H1 (cell line): ENCODE measurements at regions not wholly inside any gene's neighbourhood (a gene's known extent, or its start where the extent isn't known, plus 50 kb on each side); places are given as distances from the start of the nearest gene placed in this dataset.
"Not testable (repeated sequence)": the region's sequence is repeated elsewhere in the genome, so short reads cannot be mapped to it uniquely, and the experiment has no call there.

Experiments used
- CTCF ChIA-PET: fragments of 300-600 bp; sonication (Branson Sonifier 250); formaldehyde crosslinking; loops from one replicate; lab custom pipeline; 2021; ENCODE audit not compliant: partially characterized antibody; lab: Charles Lee
- POLR2A ChIA-PET: fragments of 300-600 bp; sonication (Branson Sonifier 250); formaldehyde crosslinking; loops from one replicate; lab custom pipeline; 2021; ENCODE audit warnings: inconsistent platforms; ENCODE audit not compliant: partially characterized antibody; lab: Charles Lee
- DNase-seq, 2 experiments: peaks; one replicate each; pipeline versions ENCODE4 v3.0.0 to v3.0.0-alpha.2; 2010 to 2022; ENCODE audit warnings: low spot score in 2 of 2, low read depth in 1 of 2, mixed read lengths in 1 of 2
- FAIRE-seq: peaks from 2 replicates; lab custom pipeline; 2011; peaks lifted over from hg19 to GRCh38; lab: Jason Lieb, UNC
- H2AFZ ChIP-seq: 2 replicates; pipeline ENCODE4 v1.8.1; 2012; ENCODE audit warnings: low read length, inconsistent platforms
- H2AK5ac ChIP-seq: 2 replicates; pipeline ENCODE4 v1.6.1; 2013; ENCODE audit warnings: low read depth, low read length
- H2BK120ac ChIP-seq: replicated peaks from 2 replicates; pipeline ENCODE3; 2013; ENCODE audit warnings: low read depth, low read length, inconsistent platforms
- H2BK12ac ChIP-seq: 2 replicates; pipeline ENCODE4 v1.6.1; 2013; ENCODE audit warnings: low read depth, low read length
- H2BK15ac ChIP-seq: 2 replicates; pipeline ENCODE4 v1.6.1; 2013; ENCODE audit warnings: low read length
- H2BK20ac ChIP-seq: 2 replicates; pipeline ENCODE4 v1.6.1; 2013; ENCODE audit warnings: low read length
- H2BK5ac ChIP-seq: 2 replicates; pipeline ENCODE4 v1.6.1; 2013; ENCODE audit warnings: low read depth, low read length
- H3K14ac ChIP-seq: 2 replicates; pipeline ENCODE4 v1.6.1; 2013; ENCODE audit warnings: inconsistent platforms; ENCODE audit not compliant: insufficient read length
- H3K18ac ChIP-seq: 2 replicates; pipeline ENCODE4 v1.6.1; 2013; ENCODE audit warnings: low read length; ENCODE audit errors: extremely low read depth
- H3K23ac ChIP-seq: 2 replicates; pipeline ENCODE4 v1.6.1; 2013; ENCODE audit warnings: inconsistent platforms; ENCODE audit not compliant: insufficient read length
- H3K23me2 ChIP-seq: 2 replicates; pipeline ENCODE4 v1.6.1; 2013; ENCODE audit warnings: low read depth, low read length
- H3K27ac ChIP-seq: 2 replicates; pipeline ENCODE4 v1.6.1; 2011; ENCODE audit warnings: low read depth, low read length, inconsistent platforms
- H3K27me3 ChIP-seq, 4 experiments: replicated peaks in 1 of 4; 1 replicate in 1 of 4; 2 replicates in 3 of 4; pipeline versions ENCODE4 v1.6.1 to v1.8.1; 2011 to 2013; ENCODE audit warnings: low read length in 3 of 4, mild to moderate bottlenecking in 3 of 4, inconsistent platforms in 2 of 4, mixed read lengths in 2 of 4, moderate library complexity in 1 of 4; ENCODE audit not compliant: control insufficient read depth in 3 of 4, insufficient read depth in 3 of 4; ENCODE audit errors: extremely low read depth in 1 of 4
- H3K36me3 ChIP-seq, 4 experiments: 2 replicates each; pipeline versions ENCODE4 v1.6.1 to v1.8.1; 2011 to 2013; ENCODE audit warnings: mild to moderate bottlenecking in 4 of 4, low read length in 3 of 4, moderate library complexity in 2 of 4, control low read depth in 1 of 4, inconsistent platforms in 1 of 4; ENCODE audit not compliant: insufficient read depth in 4 of 4, control insufficient read depth in 2 of 4
- H3K4ac ChIP-seq: replicated peaks from 2 replicates; pipeline ENCODE3; 2013; ENCODE audit warnings: low read length, low read depth, mixed read lengths, inconsistent platforms; ENCODE audit not compliant: insufficient read length
- H3K4me1 ChIP-seq, 4 experiments: replicated peaks in 1 of 4; 1 replicate in 1 of 4; 2 replicates in 3 of 4; pipeline versions ENCODE4 v1.6.1 to v1.8.1; 2011 to 2013; ENCODE audit warnings: low read length in 3 of 4, inconsistent platforms in 2 of 4, mixed read lengths in 1 of 4; ENCODE audit not compliant: insufficient read depth in 4 of 4, control insufficient read depth in 3 of 4
- H3K4me2 ChIP-seq, 2 experiments: 2 replicates each; pipeline versions ENCODE4 v1.6.1 to v1.8.1; 2011 to 2013; ENCODE audit warnings: low read depth in 2 of 2, low read length in 2 of 2, control low read depth in 1 of 2, inconsistent platforms in 1 of 2, mild to moderate bottlenecking in 1 of 2; ENCODE audit not compliant: insufficient read depth in 1 of 2
- H3K4me3 ChIP-seq, 4 experiments: fragments of 200-600, 300-600 bp in 1 of 4; sonication (generic), shearing (Covaris generic), sonication (Bioruptor Twin) in 1 of 4; 2 replicates each; pipeline versions ENCODE4 v1.5.1 to v1.8.1; 2011 to 2016; ENCODE audit warnings: low read length in 4 of 4, low read depth in 3 of 4, control low read depth in 2 of 4, inconsistent platforms in 2 of 4, mild to moderate bottlenecking in 2 of 4, mixed read lengths in 1 of 4, moderate library complexity in 1 of 4; ENCODE audit not compliant: insufficient read depth in 2 of 4; ENCODE audit errors: extremely low read depth in 1 of 4
- H3K56ac ChIP-seq: replicated peaks from 2 replicates; pipeline ENCODE3; 2013; ENCODE audit warnings: low read depth, mild to moderate bottlenecking, mixed read lengths, low read length, inconsistent platforms; ENCODE audit not compliant: insufficient read length
- H3K79me1 ChIP-seq: 2 replicates; pipeline ENCODE4 v1.6.1; 2013; ENCODE audit warnings: low read depth, low read length, control low read depth
- H3K79me2 ChIP-seq, 2 experiments: 2 replicates each; pipeline versions ENCODE4 v1.6.1 to v1.8.1; 2012 to 2013; ENCODE audit warnings: low read length in 2 of 2, mild to moderate bottlenecking in 2 of 2, inconsistent platforms in 1 of 2; ENCODE audit not compliant: insufficient read depth in 2 of 2, control insufficient read depth in 1 of 2
- H3K9ac ChIP-seq, 4 experiments: replicated peaks in 1 of 4; 1 replicate in 1 of 4; 2 replicates in 3 of 4; pipeline versions ENCODE4 v1.6.1 to v1.8.1; 2011 to 2013; ENCODE audit warnings: low read depth in 3 of 4, low read length in 3 of 4, control low read depth in 2 of 4, mild to moderate bottlenecking in 2 of 4, moderate library complexity in 2 of 4, inconsistent platforms in 1 of 4; ENCODE audit errors: extremely low read depth in 1 of 4
- H3K9me3 ChIP-seq, 2 experiments: 2 replicates each; pipeline versions ENCODE4 v1.6.1 to v1.8.1; 2012 to 2013; ENCODE audit warnings: mild to moderate bottlenecking in 2 of 2, moderate library complexity in 2 of 2, control low read depth in 1 of 2, inconsistent platforms in 1 of 2, low read depth in 1 of 2, low read length in 1 of 2, mixed read lengths in 1 of 2; ENCODE audit not compliant: insufficient read depth in 2 of 2
- H4K20me1 ChIP-seq, 2 experiments: replicated peaks in 1 of 2; 2 replicates each; pipeline versions ENCODE3 to v1.8.1; 2011 to 2013; ENCODE audit warnings: inconsistent platforms in 2 of 2, low read length in 2 of 2, mild to moderate bottlenecking in 1 of 2; ENCODE audit not compliant: insufficient read depth in 2 of 2, control insufficient read depth in 1 of 2
- H4K5ac ChIP-seq: 2 replicates; pipeline ENCODE4 v1.6.1; 2013; ENCODE audit warnings: low read length, low read depth, mixed read lengths, inconsistent platforms; ENCODE audit not compliant: insufficient read length
- H4K8ac ChIP-seq: 2 replicates; pipeline ENCODE4 v1.8.0; 2013; ENCODE audit warnings: mild to moderate bottlenecking, moderate library complexity, low read length, inconsistent platforms; ENCODE audit not compliant: insufficient read depth; ENCODE audit errors: extremely low read depth
- H4K91ac ChIP-seq: replicated peaks from 2 replicates; pipeline ENCODE3; 2013; ENCODE audit warnings: low read length, mixed read lengths, inconsistent platforms; ENCODE audit not compliant: insufficient read length
- WGBS, 2 experiments: shearing (Covaris generic) in 1 of 2; methylation state at CpG; one replicate each; pipeline versions ENCODE4 v1.1.6 to v1.1.7; 2013 to 2015; ENCODE audit warnings: low lambda C conversion rate in 2 of 2, mixed read lengths in 2 of 2, inconsistent platforms in 1 of 2, low coverage in 1 of 2, missing lambda C conversion rate in 1 of 2; ENCODE audit not compliant: insufficient replicate concordance in 2 of 2, insufficient coverage in 1 of 2, insufficient read length in 1 of 2; ENCODE audit errors: extremely low coverage in 1 of 2, missing lambda C conversion rate in 1 of 2; 5-methylcytosine and 5-hydroxymethylcytosine counted together

DNA sequence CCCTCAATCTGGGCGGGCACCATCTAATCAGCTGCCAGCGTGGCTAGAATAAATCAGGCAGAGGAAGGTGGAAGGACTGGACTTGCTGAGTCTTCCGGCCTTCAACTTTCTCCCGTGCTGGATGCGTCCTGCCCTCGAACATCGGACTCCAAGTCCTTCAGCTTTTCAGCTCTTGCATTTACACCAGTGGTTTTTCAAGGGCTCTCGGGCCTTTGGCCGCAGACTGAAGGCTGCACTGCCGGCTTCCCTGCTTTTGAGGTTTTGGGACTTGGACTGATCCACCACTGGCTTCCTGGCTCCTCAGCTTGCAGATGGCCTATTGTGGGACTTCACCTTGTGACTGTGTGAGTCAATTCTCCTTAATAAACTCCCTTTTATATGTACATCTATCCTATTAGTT lies 94.4 kb downstream of the OLFM1 start:
- DNase-seq, H3K27ac ChIP-seq: not testable (repeated sequence)

More for the DNA sequence above, 94.4 kb downstream of the OLFM1 start:
- H3K4me3 ChIP-seq, H3K36me3 ChIP-seq, H2BK5ac ChIP-seq, H2BK120ac ChIP-seq, H3K23ac ChIP-seq, H2BK12ac ChIP-seq, H3K4ac ChIP-seq, H4K8ac ChIP-seq, H3K23me2 ChIP-seq, H3K79me1 ChIP-seq, H4K91ac ChIP-seq, H2AK5ac ChIP-seq, H2AFZ ChIP-seq, H3K4me1 ChIP-seq, H3K4me2 ChIP-seq, H3K79me2 ChIP-seq, FAIRE-seq, H4K5ac ChIP-seq, H3K14ac ChIP-seq, H2BK20ac ChIP-seq, H2BK15ac ChIP-seq, H4K20me1 ChIP-seq, H3K56ac ChIP-seq, H3K27me3 ChIP-seq, H3K18ac ChIP-seq, H3K9ac ChIP-seq, H3K9me3 ChIP-seq: not testable (repeated sequence)
- WGBS, 2 experiments: 88% methylated on average over 10 of the region's 10 CpGs; no CpG with 5 or more reads in 1 of the 2 experiments
- ChIA-PET CTCF (interaction anchor here (0.6 to 1.5 kb wide), 3 partner anchors 17 to 81 kb away, joined by 3 read pairs; no protein-coding TSS in a partner anchor), POLR2A (interaction anchor here (0.6 kb wide), 1 partner anchor 88 kb away, joined by 4 read pairs; no protein-coding TSS in a partner anchor)
